ENCODE measurements at regions not wholly inside any gene's neighbourhood (a gene's known extent, or its start where the extent isn't known, plus 50 kb on each side); places are given as distances from the start of the nearest gene placed in this dataset.
A peak's percentile ranks its signal among the peaks of the same experiment; 100 is the strongest.

DNA sequence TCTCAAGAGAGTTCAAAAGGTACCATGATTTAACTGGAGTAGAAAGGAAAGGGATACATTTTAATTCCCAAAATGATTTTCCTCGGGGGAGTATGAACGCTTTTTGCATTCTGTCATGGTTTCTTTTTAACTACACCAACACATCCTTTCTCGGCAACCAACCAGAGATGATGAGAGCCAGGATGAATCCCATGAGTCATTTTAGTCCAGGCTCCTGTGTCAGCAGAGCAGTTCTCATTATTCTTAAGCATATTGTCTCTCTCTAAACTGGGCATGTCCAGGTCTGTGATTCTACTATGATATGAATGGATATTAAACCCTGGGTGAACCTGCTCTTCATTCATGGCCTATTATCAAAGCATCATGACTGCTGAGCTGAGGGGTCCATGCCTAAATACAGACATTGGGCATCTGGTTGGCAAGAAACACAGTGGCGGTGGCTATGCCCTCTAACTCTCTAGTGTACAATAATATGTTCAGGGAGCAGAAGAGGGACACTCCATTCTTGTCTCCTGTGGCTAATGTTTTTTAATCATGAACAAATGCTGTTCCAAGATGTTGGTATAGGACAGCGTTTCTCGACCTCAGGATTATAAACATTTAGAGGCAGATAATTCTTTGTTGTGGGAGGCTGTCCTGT lies 124.3 kb upstream of the ESRRG start:
- no peak for DNase-seq

DNA sequence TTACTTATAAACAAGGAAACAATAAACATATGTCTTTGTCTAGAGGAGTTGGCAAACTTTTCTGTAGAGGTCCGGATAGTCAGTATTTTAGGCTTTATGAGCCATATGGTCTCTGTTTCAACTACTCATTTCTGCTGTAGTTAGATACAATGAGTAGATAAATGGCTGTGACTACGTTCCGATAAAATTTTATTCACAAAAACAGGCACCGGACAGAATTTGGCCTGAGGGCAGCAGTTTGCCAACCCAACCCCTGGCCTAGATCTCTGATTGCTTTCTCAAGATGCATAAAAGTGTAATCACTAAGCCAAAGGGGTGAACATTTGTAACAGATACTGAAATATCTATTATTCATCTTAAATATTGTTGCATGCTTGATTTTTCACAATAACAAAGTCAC lies 123.1 kb upstream of the ESRRG start:
- no peak for DNase-seq

DNA sequence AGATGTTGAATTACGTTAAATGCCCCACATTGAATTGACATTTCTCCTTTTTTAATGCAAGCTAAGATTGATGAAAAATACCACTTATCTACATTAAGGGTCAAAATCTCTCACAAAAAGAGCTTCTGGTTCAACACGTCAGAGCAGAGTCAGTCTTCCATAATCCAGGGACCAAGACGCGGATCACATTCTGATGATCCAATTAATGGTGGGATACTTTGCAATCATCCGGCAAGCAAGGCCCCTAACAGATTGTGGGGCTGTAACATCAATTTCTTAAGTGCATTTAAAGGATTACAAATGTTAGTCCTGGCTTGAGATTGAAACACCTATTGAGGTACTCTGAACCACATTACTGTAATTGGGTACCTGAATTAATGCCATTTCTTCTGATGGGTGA lies 120.2 kb upstream of the ESRRG start:
- DNase-seq, result no peak

DNA sequence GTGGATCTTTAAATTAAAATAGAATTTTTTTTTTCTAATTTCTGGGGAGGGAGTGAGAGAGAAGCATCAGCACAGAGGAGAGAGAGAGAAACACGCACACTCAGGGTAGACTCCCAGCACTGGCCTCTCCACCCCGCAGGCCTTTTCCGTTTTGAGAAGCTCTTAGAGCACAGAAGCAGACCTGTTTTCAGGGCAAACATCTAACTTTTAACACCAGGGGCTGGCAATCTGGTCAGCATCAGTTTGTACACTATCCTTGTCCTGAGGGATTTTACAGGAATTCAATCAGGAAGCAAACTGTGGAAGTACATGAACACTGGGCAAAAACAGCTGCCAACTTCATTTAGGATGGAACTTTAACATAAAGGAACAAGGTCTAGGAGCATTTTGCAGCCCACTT lies 117.9 kb upstream of the ESRRG start:
- no peak for DNase-seq

DNA sequence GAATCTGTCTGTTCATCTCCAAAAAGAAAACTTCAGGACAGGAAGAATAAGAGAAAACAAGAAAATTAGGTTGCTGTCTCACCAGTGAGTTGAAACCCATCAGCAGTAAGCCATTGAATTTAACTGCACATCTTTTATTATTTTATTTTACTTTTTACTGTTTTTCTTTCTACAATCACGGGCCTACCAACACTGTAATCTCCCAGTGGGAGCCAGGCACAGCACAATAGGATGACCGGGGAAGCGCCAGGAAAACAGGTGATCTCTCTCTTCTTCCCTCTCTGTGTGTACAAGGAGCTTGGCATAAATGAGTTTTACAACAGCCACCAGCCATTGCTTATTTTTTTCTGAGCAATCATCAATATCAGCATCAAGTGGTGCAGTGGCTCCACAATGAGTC lies 113.1 kb upstream of the ESRRG start:
- DNase-seq, result no peak

DNA sequence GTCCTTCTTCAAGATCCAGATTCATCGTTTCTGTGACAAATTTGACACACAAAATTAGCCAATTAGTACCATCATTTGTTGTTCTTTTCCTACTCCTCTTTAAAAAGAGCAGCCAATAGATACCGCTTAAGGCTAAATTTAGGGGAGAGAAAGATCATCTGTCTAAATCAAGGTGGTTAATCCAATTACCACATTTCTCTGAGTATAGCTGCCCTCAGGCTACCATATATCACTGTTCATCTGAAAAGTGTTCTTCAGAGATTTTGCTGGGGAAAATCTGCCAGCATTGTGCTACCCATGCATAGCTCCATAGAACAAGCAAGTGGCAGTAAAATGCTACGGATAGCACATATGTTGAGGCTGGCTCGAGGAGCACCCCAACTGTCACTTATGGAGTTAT lies 110.3 kb upstream of the ESRRG start:
- no peak for DNase-seq

DNA sequence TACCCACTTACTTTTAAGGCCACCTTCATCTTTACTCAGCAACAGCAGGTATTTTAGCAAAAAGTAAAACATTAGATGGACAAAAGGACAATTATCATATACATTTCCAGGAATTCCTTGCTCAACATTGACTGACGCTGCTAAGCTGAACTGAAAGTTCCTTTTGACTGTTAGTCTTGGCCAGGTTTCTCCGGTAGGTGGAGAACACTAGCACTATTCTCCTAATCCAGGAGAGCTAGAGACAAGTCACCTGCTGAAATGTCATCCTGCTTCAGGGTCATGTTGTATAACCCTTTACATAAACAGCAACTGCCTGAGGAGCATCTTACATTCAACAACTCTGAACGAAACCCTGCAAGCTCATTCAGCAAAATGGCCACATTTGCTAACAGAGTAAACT lies 109.0 kb upstream of the ESRRG start:
- DNase-seq, result no peak

DNA sequence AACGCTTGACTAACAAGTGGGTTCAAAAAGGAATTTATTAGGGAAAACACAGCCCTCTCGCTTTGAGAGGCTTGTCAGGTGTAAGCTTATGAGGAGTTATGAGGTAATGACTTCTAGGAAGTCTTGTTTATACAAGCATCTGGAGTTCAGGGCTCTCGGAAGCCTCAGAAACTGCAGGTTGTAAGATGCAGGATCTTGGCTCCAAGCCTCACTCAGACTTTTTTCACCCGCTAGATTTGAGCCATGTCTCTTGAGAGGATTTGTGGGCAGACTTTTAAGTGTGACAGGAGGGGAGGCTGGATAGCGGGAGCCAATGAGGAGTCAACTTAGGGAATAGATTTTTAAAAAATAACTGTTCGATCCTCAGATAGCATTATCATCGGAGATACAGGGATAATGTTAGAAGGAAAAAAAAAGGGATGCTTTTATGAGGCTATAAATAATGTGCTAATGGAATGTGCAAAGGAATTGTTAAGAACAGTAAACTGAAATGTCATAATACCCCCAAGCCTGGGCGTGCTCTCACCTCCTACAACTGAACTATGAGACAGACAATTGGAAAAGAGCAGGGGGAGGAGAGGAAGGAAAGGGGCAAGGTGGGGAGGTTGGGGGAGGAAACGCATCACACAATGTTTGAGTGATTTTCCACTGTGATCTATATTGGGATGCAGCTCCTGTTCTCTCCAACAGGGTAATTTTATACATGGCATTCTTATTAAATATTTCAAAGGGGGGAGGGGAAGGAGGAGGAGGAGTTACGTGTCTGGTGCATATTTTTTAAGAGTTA lies 107.4 kb upstream of the ESRRG start:
- DNase-seq, result no peak

DNA sequence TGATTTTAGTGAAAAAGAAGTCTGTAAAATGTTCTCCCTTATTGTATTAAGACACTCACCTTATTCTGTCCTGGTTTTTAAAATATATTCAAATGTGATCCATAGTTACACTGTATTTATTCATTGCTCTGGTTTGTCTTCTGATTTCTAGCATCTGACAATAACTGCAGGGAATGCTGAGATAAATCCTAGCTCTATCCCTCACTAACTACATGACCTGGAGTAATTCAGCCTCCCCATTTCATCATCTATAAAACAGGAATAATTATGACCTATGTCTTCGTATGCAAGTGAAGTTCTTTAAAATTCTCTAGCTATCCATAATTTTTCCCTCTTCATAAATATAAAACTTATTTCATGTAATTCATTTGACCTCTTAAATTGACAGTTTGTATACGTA lies 104.0 kb upstream of the ESRRG start:
- no peak for DNase-seq

DNA sequence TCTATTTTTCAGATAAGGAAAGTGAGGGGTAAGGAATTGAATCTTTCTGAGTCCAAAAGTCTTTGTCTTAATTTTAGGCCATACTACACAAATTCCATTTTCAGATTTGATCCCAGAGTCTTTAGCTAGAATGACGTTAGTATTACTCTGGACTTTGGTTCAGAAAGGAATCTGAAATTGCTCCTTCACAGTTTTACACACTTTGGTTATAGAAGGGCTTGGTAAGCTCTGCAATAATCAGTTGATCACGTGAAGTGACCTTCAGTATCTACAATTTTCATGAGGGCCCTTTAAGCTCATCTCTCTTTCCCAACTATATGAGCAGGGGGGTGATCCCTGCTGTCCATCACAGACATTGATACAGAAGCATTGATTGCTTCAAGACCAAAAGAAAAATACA lies 103.4 kb upstream of the ESRRG start:
- DNase-seq, result no peak

DNA sequence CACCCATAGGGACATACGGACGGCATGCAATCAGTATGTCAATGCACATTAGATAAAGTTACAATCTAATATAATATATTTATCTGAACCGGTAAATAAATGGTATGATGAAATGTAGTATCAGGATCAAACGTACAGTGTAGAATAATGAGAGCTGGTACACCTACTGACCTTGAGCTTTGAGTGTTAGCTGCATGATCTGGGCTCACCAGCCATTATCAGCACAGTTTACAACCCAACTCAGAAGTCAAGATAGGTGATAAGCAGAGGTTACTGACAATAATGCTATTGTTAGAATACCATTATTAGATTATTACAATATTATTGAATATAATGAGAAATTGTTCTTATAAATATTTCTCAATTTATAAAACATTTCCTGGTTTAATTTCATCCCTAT lies 103.0 kb upstream of the ESRRG start:
- no peak for DNase-seq

DNA sequence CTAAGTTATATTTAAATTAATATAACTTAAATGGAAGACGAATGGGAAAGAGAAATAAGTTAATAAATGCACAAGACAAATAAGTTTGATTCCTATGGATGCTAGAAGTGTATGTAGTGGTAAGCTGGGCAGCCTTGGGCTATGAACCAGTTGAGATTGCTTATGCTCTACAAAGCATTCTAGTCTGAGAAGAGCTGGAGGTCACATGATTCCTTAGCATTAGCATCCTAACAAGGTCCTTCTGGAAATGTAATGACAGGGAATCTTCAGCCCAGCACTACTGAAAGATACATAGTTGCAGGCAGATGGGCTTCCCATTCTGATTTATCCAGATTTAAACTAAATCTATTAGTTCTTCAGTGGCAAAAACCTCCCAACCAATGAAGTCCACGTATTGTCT lies 102.3 kb upstream of the ESRRG start:
- no peak for DNase-seq

DNA sequence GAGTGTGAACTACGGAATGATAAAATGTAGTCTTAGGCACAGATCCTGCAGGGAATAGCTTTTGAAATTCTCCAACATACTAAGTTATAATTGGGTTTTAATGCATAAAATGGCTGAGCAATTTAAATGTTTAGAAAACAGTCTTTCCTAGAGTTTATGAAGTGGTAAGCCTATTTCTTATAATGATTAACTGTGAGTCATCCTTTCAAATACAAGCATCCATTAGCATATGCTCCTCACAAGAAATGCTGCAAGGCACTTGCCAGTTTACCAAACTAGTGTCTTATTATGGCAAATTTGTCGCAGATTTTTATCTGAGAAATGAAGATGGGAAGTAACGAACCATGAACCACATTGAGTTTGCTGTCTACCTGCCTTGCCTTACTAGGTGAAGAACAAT lies 101.3 kb upstream of the ESRRG start:
- no peak for DNase-seq

DNA sequence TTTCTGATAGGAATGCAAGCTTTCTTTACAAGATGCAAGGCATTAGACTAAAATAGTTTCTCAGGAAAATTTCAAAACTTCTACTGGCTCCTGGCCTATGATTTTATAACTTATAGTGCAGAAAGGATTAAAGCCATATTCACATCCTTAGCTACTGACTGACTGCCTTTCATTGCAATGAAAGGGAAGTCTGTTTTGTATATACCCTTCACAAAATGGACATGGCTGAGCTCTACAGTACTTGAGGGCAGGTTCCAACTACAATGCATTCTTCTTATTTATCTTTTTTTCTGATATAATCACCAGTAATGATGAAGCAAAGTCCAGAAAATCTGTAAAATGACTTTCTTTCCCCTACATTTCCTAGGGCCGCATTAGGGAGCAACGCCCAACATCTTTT lies 100.5 kb upstream of the ESRRG start:
- no peak for DNase-seq

DNA sequence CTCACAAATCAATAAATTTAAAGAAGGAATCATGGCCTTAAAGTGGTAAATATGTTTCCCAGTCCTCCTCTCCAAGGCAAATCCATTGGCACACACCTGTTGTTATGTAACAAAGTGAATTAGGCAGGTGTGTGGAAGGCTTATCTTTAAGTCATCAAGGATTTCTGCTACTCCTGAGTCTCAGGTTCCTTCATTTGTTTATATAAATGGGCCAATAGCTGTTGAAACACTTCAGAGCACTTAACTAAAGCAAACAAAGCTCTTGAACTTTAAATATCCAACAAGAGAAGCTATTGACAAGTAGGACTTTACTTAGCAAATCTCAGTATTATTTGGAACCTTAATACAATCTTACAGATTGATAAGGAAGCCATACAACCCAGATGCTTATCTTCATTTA lies 99.3 kb upstream of the ESRRG start:
- peak; percentile 60 for DNase-seq

DNA sequence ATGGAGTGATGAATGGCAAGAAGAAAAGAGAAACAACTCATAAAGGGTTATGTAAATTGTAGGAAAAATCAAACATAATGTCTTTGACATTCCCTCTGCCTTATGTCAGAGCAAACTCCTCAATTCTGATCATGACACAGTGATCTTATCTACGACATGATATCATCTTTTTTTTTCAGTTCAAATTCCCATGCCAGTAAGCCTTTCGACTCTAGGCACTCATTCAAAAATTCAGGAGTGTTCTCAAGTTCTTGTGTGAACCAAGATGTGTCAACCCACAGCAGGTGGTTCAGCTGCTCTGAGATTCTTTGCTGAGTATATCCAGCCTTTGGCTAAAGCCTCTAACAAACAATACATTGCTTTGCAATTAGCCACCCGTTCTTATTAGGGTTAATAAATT lies 97.1 kb upstream of the ESRRG start:
- DNase-seq, result peak; percentile 22

DNA sequence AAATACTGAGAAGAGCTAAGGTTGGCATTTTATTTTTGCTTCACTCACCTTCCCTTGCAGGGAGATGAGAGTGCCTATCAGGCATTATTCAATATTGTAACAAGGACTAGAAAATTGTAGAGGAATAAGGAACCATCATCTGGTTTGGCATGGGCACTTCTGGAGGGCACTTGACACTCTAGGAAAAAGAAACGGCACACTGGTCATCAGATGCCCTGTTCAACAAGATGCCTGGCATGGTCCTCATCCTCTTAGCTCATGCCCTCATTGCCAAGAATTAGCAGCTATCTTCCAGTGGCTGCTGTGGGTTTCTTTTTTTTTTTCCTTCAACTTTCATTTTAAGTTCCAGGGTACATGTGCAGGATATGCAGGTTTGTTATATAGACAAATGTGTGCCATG lies 95.1 kb upstream of the ESRRG start:
- DNase-seq, result no peak

DNA sequence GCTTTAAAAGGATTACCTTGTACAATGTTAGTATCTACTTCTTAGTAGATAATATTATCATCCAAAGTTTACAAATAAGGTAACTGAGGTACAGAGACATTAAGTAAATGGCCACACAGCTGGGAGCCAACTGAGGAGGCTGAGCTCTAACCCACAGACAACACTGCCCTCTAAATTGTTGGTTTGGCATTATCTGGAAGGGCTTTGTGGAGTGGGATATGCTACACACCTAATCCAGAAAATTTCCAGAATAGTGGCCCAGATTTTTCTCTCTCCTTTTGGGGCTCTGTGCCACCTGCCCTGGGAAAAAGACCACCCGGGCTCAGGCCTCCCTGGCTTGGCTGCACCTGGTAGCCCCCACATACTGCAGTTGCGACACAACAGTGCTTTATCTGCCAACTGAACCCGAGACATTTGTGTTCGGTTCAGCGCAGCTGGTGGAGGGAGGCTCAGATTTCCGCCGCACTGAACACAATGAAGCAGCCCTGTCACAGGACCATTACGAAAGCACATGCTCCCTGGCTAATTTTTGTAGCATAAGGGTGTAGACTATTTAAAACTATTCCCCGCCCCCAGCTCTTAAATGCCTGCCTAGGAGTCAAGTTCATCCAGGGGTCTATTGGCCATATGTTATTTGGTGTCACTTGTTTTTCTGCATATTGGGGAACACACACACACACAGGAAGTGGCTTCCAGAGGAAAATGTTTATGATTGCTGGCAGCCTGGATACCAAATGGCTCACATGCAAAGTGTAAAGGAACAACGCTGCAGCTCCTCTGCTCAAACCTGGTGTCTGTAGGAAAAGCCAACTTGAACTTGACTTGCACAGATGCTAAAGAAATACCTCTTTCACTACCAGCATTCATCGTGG lies 92.3 kb upstream of the ESRRG start:
- peak; percentile 64 for DNase-seq

DNA sequence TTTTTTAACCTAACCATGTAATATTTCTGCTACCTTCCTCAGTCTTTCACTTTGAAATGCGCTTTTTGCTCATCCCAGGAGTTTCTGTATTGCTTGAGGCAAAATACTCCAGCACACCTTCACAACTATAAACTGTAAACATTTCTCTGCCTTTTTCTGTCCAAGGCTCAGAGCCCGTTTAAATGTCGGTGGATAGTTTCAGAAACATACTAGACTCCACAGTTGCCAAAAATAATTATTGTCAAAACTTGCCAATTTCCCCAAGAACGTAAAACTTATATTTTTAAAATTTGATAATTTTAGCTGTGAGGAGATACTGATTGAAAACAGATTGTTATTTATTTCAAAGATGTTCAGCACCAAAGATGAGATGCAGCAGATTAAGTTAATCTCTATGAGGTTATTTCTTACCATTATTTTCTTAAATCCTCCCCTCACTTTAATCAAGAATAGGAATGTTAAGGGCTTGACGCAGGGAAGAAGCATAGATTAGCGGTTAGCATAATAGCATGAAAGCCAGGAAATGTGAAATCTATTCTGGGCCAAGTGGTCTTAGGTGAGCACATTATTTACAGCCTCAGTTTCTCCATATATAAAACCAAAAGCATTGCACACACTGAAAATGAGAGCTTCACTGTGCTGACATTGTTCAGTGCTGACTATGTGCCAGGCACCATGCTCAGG lies 91.5 kb upstream of the ESRRG start:
- DNase-seq, result no peak

DNA sequence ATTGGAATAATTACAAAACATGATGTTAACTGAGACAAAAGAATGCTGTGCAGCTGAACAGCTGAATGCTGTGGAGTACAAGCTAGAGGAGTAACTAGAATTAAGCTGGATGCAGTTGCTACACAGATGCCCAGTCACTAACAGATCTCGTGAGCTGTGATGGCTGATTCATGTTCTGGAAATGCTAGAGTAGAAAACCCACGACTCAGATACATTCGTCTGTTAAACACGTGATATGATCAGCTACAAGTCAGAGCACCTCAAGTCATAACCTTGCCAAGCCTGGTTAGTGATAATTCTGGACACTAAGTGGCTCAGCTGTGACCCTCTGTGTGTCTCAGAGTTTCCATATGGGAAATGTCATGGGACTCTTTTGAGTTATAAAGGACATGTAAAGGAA lies 89.7 kb upstream of the ESRRG start:
- no peak for DNase-seq

DNA sequence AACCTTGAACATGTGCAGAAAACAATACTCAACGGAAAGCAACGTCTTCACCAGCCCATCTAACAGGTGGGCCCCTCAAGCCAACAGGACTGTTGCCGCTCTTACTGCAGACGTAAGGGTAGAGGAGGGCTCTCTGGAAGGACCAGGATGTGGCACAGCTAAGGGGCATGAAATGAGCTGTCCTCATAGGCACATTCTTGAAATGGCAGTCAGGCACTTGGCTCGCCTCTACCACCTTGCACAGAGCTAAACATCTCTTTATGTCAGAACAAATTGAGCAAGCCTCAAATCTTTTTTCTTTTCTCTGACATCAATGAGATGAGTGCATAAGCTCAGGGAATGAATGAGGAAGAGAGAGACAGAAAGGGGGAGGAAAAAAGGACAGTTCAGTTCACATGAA lies 86.4 kb upstream of the ESRRG start:
- no peak for DNase-seq

DNA sequence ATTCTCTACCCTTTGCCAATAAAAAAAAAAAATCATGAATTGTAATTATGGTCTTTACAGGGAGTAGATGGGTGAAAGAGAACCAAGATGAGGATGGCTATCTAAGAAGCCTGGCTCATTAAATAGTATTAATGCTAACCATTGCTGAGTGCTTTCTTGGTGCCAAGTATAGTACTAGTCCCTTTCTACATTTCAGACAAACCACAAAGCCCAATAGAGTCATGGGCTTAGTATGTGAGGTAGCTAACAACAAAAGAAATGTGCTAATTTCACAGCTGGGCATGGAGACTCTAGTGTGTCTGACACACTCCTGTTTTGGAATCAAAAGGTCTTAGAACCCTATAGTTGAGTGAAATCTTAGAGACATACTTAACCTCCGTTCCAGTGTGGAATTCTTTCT lies 84.5 kb upstream of the ESRRG start:
- DNase-seq, result no peak

DNA sequence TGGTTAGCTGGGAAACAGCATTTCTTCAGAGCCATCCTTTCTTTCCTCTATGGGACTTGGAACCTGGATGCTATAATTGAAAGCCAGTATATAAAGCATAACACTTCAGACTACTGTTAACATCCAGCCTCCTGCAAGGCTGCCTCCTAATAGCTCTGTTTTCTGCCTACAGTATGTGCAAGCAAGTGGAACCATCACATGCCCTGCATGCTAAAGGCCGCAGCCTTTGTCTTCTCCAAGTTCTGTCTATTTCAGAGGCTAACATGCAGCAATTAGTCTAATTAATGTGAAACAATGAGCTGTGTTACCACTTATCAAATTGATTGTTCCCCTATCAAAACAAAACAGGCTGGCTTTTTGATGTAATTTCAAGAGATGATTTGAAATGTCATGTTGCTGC lies 82.7 kb upstream of the ESRRG start:
- DNase-seq, result no peak
